Natural killer cell (primary cell): ENCODE measurements at regions not wholly inside any gene's neighbourhood (a gene's known extent, or its start where the extent isn't known, plus 50 kb on each side); places are given as distances from the start of the nearest gene placed in this dataset.

Source experiments
- ATAC-seq, 3 donors: fragments of 150-1000 bp in 2 of 3; fragments of 200-7000 bp in 1 of 3; cut with Tn5 transposase; 1 replicate in 1 of 3; 2 replicates in 2 of 3; pipeline ENCODE4 v1.10.0; 2021; ENCODE audit warnings: mild to moderate bottlenecking in 2 of 3, moderate library complexity in 2 of 3
- DNase-seq, 2 donors: peaks; one replicate each; pipeline versions ENCODE4 v3.0.0 to v3.0.0-alpha.2; 2013 to 2021; ENCODE audit warnings: mixed read lengths in 1 of 2
- H3K27ac ChIP-seq: one replicate; pipeline ENCODE4 v1.5.1; 2013; ENCODE audit warnings: mild to moderate bottlenecking, low read length
- H3K27me3 ChIP-seq: one replicate; pipeline ENCODE4 v1.6.1; 2013; ENCODE audit warnings: low read length; ENCODE audit not compliant: control insufficient read depth, insufficient read depth
- H3K36me3 ChIP-seq: one replicate; pipeline ENCODE4 v1.6.1; 2013; ENCODE audit warnings: low read length; ENCODE audit not compliant: control insufficient read depth, insufficient read depth
- H3K4me1 ChIP-seq: one replicate; pipeline ENCODE4 v1.6.1; 2013; ENCODE audit warnings: low read length; ENCODE audit not compliant: control insufficient read depth, insufficient read depth
- H3K4me3 ChIP-seq: one replicate; pipeline ENCODE4 v1.5.1; 2013; ENCODE audit warnings: low read length
- H3K9me3 ChIP-seq: one replicate; pipeline ENCODE4 v1.6.1; 2013; ENCODE audit warnings: low read length; ENCODE audit not compliant: control insufficient read depth, insufficient read depth
- H3K27ac Mint-ChIP-seq, 2 donors: one replicate each; pipeline ENCODE4 v1.8.0; 2022; ENCODE audit warnings: mild to moderate bottlenecking in 2 of 2, mixed read lengths in 2 of 2, moderate library complexity in 1 of 2
- H3K27me3 Mint-ChIP-seq, 2 donors: one replicate each; pipeline ENCODE4 v1.8.0; 2022; ENCODE audit warnings: low read depth in 2 of 2, mixed read lengths in 2 of 2
- H3K36me3 Mint-ChIP-seq: one replicate; pipeline ENCODE4 v1.8.0; 2022; ENCODE audit warnings: mixed read lengths
- H3K4me1 Mint-ChIP-seq, 2 donors: one replicate each; pipeline ENCODE4 v1.8.0; 2022; ENCODE audit warnings: mixed read lengths in 2 of 2
- H3K4me3 Mint-ChIP-seq: one replicate; pipeline ENCODE4 v1.8.0; 2022; ENCODE audit warnings: mild to moderate bottlenecking, moderate library complexity, mixed read lengths
- H3K9me3 Mint-ChIP-seq, 2 donors: one replicate each; pipeline ENCODE4 v1.8.0; 2022; ENCODE audit warnings: mixed read lengths in 2 of 2
- WGBS: methylation state at CpG from one replicate; pipeline ENCODE4 v1.1.7; 2013; ENCODE audit warnings: missing lambda C conversion rate; ENCODE audit not compliant: insufficient coverage; 5-methylcytosine and 5-hydroxymethylcytosine counted together
- intact Hi-C: fragments of 100-400 bp; cut with micrococcal nuclease; formaldehyde crosslinking; loops from one replicate; pipeline ENCODE4 v1.14.2; 2022
- TF ChIP-seq, protein P1 (sequence below): fragments of 200-600 bp; IDR thresholded peaks from one replicate; pipeline ENCODE4 v1.8.0; 2022; ENCODE audit warnings: antibody characterized with exemption

DNA sequence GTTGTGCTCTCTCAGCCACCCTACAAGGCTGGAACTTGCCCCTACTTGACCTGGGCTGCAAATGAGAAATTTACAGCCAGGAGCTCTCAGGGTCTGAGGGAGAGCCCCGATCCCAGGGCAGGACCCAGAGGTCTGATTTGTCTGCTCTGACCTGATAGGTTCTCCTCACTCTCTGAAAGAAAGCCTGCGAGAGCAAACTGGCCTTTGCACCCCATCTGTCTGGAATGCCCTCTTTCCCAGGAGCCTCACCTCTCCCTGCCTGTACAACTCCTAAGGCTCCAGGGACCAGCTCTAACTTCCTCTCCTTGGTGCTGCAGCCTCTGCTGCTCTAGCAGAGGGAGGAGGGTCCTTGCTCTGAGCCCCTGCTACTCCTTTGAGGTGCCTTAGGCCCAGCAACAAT is 137.8 kb downstream of the UQCRFS1 start:
- WGBS, result 90% methylated on average over 2 of the region's 2 CpGs
- H3K4me3 Mint-ChIP-seq, result no peak overlapping the region
- TF ChIP-seq, protein P1, sequence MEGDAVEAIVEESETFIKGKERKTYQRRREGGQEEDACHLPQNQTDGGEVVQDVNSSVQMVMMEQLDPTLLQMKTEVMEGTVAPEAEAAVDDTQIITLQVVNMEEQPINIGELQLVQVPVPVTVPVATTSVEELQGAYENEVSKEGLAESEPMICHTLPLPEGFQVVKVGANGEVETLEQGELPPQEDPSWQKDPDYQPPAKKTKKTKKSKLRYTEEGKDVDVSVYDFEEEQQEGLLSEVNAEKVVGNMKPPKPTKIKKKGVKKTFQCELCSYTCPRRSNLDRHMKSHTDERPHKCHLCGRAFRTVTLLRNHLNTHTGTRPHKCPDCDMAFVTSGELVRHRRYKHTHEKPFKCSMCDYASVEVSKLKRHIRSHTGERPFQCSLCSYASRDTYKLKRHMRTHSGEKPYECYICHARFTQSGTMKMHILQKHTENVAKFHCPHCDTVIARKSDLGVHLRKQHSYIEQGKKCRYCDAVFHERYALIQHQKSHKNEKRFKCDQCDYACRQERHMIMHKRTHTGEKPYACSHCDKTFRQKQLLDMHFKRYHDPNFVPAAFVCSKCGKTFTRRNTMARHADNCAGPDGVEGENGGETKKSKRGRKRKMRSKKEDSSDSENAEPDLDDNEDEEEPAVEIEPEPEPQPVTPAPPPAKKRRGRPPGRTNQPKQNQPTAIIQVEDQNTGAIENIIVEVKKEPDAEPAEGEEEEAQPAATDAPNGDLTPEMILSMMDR, result no peak
- H3K27ac Mint-ChIP-seq, result no peak overlapping the region
- Histone ChIP-seq H3K27ac (no peak overlapping the region), H3K4me1 (no peaks in the 10 kb centered on the region), H3K27me3 (no peaks in the 10 kb centered on the region), H3K9me3 (no peaks in the 10 kb centered on the region), H3K36me3 (no peaks in the 10 kb centered on the region), H3K4me3 (no peak overlapping the region)
- no peaks in the 10 kb centered on the region for H3K9me3 Mint-ChIP-seq
- ATAC-seq (no peak), DNase-seq (no peak)
- no peaks in the 10 kb centered on the region for H3K27me3 Mint-ChIP-seq
- intact Hi-C loops, result no loop called here
- H3K4me1 Mint-ChIP-seq, result no peaks in the 10 kb centered on the region
- H3K36me3 Mint-ChIP-seq, result no peaks in the 10 kb centered on the region

DNA sequence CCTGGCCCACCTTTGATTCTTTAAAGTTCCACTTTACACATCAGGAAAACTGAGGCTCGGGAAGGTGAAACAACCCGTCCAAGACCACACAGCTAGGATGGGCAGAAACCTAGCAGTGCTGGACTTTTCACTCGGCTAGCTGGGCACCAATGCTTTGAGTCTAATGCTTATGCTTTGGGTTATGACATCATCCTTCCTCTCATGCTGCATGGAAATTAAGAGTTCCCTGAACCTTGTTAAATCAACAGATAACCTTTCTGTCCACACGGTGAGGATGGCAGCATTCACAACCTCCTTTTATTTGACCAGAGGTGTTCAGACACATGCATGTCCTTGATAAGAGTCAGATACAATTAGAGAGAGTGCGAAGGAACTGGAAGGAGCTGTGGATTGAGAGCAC is 138.4 kb downstream of the UQCRFS1 start:
- Mint-ChIP-seq H3K9me3 (no peaks in the 10 kb centered on the region), H3K27ac (no peak overlapping the region), H3K36me3 (no peaks in the 10 kb centered on the region), H3K4me3 (no peak overlapping the region), H3K4me1 (no peaks in the 10 kb centered on the region), H3K27me3 (no peaks in the 10 kb centered on the region)
- Histone ChIP-seq H3K4me1 (no peaks in the 10 kb centered on the region), H3K36me3 (no peaks in the 10 kb centered on the region), H3K27ac (no peak overlapping the region), H3K4me3 (no peak overlapping the region), H3K27me3 (no peaks in the 10 kb centered on the region), H3K9me3 (no peaks in the 10 kb centered on the region)
- TF ChIP-seq, protein P1, result no peak
- no peak for ATAC-seq
- intact Hi-C loops, result no loop called here
- 97% methylated on average over 4 of the region's 5 CpGs for WGBS
- no peak for DNase-seq

DNA sequence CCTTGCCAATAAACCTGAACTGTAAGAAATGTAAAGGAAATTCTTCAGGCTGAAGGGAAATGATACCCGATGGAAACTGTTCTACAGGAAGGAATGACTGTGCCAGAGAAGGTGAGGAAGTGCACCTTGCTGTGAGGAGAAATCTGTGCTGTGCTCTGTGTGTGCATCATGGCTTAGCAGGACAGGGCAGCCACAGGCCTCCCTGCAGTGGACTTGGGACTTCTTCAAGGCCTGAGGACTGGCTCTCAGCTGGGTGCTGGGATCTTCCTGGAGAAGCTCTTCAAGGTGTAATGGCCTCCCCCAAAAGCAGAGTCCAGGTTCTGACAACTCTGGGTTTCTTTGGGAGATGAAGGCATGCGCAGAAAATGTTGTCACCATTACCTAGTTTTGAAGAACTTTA is 145.1 kb downstream of the UQCRFS1 start:
- no peaks in the 10 kb centered on the region for H3K36me3 Mint-ChIP-seq
- whole genome bisulfite sequencing, result 90% methylated on average over 2 of the region's 2 CpGs

More for the DNA sequence above, 145.1 kb downstream of the UQCRFS1 start:
- Histone ChIP-seq H3K4me3 (no peak overlapping the region), H3K4me1 (no peaks in the 10 kb centered on the region), H3K27ac (no peak overlapping the region), H3K27me3 (no peaks in the 10 kb centered on the region), H3K9me3 (no peaks in the 10 kb centered on the region), H3K36me3 (no peaks in the 10 kb centered on the region)
- ATAC-seq, result no peak
- intact Hi-C loops, result no loop called here
- Mint-ChIP-seq H3K4me1 (no peaks in the 10 kb centered on the region), H3K9me3 (no peaks in the 10 kb centered on the region), H3K27ac (no peak overlapping the region), H3K4me3 (no peak overlapping the region), H3K27me3 (peaks cover 0 to 5% of the 10 kb centered on the region in 2 donors)
- no peak for DNase-seq
- TF ChIP-seq, protein P1, result no peak
